Uterus (tissue), 2 donors: ENCODE measurements at regions not wholly inside any gene's neighbourhood (a gene's known extent, or its start where the extent isn't known, plus 50 kb on each side); places are given as distances from the start of the nearest gene placed in this dataset.

Experiments
- POLR2A ChIP-seq, 2 donors: fragments of 450-650 bp; IDR thresholded peaks; one replicate each; pipeline ENCODE4 v1.6.1; 2016; ENCODE audit warnings: antibody characterized with exemption in 2 of 2, mild to moderate bottlenecking in 1 of 2, moderate library complexity in 1 of 2
- TF ChIP-seq, protein P1 (sequence below), 4 experiments: fragments of 200-600 bp in 2 of 4; fragments of 450-650 bp in 2 of 4; sonication (generic) in 2 of 4; IDR thresholded peaks; one replicate each; pipeline ENCODE4 v1.5.1; 2016 to 2019; ENCODE audit warnings: antibody characterized with exemption in 4 of 4, mild to moderate bottlenecking in 2 of 4, moderate library complexity in 1 of 4

DNA sequence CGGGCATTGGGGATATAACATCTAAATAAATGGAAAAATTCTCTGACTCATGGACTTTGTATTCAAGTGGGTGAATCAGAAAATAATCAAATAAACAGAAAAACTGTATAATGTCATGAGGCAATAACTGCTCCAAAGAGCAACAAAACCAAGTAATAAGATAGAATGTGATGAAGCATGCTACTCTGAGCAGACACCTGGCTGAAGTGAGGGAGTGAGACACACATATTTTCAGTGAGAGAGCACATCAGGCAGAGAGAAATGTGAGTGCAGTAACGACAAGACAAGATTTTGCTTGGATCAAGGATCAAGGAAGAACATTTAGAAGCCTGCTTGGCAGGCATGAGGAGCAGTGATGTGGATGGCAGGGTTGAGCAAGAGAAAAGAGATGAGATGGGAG is 75.8 kb upstream of the CCDC91 start:
- TF ChIP-seq, protein P1, sequence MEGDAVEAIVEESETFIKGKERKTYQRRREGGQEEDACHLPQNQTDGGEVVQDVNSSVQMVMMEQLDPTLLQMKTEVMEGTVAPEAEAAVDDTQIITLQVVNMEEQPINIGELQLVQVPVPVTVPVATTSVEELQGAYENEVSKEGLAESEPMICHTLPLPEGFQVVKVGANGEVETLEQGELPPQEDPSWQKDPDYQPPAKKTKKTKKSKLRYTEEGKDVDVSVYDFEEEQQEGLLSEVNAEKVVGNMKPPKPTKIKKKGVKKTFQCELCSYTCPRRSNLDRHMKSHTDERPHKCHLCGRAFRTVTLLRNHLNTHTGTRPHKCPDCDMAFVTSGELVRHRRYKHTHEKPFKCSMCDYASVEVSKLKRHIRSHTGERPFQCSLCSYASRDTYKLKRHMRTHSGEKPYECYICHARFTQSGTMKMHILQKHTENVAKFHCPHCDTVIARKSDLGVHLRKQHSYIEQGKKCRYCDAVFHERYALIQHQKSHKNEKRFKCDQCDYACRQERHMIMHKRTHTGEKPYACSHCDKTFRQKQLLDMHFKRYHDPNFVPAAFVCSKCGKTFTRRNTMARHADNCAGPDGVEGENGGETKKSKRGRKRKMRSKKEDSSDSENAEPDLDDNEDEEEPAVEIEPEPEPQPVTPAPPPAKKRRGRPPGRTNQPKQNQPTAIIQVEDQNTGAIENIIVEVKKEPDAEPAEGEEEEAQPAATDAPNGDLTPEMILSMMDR (IDR thresholded peaks at IDR 0.05), result no peak
- no peak for TF ChIP-seq POLR2A (IDR thresholded peaks at IDR 0.05)
